ENCODE measurements at regions not wholly inside any gene's neighbourhood (a gene's known extent, or its start where the extent isn't known, plus 50 kb on each side); places are given as distances from the start of the nearest gene placed in this dataset.

GRCh38 chr2:12262681-12263436 is 453.9 kb upstream of the TRIB2 start:
- no peak for TF ChIP-seq POLR2AphosphoS5 (IDR thresholded peaks at IDR 0.05; ENCODE audit: low read depth, low read length)
- no peak for TF ChIP-seq POLR2A (IDR thresholded peaks at IDR 0.05; ENCODE audit: low read depth, low read length)
